ENCODE measurements at regions not wholly inside any gene's neighbourhood (a gene's known extent, or its start where the extent isn't known, plus 50 kb on each side); places are given as distances from the start of the nearest gene placed in this dataset.

GRCh38 chr4:167290678-167291077 lies 56.4 kb upstream of the SPOCK3 start:
- Histone ChIP-seq H2AK5ac (ENCODE audit: low read length, severe bottlenecking) (no peak overlapping the region), H3K9ac (ENCODE audit: low read length) (no peak overlapping the region), H3K18ac (ENCODE audit: low read depth in 1 of 2, low read length in 2 of 2) (no peak overlapping the region), H3K9me3 (ENCODE audit: control insufficient read depth, low read length) (peaks cover 7% of the 10 kb centered on the region), H4K91ac (ENCODE audit: low read length) (no peak overlapping the region), H2AFZ (ENCODE audit: low read depth, low read length) (no peak overlapping the region), H3K27me3 (ENCODE audit: control insufficient read depth in 1 of 2, insufficient read depth in 1 of 2, low read length in 2 of 2) (no peaks in the 10 kb centered on the region), H3K27ac (ENCODE audit: low read length, poor library complexity, severe bottlenecking) (no peak overlapping the region), H3K4me2 (ENCODE audit: low read length, poor library complexity, severe bottlenecking) (no peak overlapping the region), H2BK12ac (ENCODE audit: low read length in 2 of 2) (no peak overlapping the region), H3K4me1 (ENCODE audit: control insufficient read depth, insufficient read depth, low read depth, low read length) (no peaks in the 10 kb centered on the region), H3K4ac (ENCODE audit: low read depth in 1 of 2, low read length in 2 of 2) (no peak overlapping the region), H2BK15ac (ENCODE audit: low read depth, poor library complexity, severe bottlenecking) (no peak overlapping the region), H3K36me3 (ENCODE audit: control insufficient read depth in 1 of 2, insufficient read depth in 2 of 2, low read depth in 1 of 2, low read length in 2 of 2) (no peaks in the 10 kb centered on the region), H3K79me1 (replicated peaks; ENCODE audit: low read length, poor library complexity, severe bottlenecking) (no peaks in the 10 kb centered on the region), H2BK5ac (ENCODE audit: low read depth, low read length, poor library complexity, severe bottlenecking) (no peak overlapping the region), H3K4me3 (ENCODE audit: insufficient read depth in 1 of 2, low read depth in 1 of 2, low read length in 2 of 2) (no peak overlapping the region), H2BK120ac (ENCODE audit: low read depth, low read length) (no peak overlapping the region), H3K23ac (ENCODE audit: low read length in 2 of 2) (no peak overlapping the region), H3K14ac (ENCODE audit: low read length in 2 of 2) (no peak overlapping the region), H4K8ac (ENCODE audit: low read length) (no peak overlapping the region)
- DNase-seq: peak; percentile 14

- no peak overlapping the region for H3K4me2 ChIP-seq (ENCODE audit: low read length, poor library complexity, severe bottlenecking)
- H3K18ac ChIP-seq (ENCODE audit: low read depth in 1 of 2, low read length in 2 of 2): no peak overlapping the region
- H2AK5ac ChIP-seq (ENCODE audit: low read length, severe bottlenecking): no peak overlapping the region
- no peak overlapping the region for H2BK15ac ChIP-seq (ENCODE audit: low read depth, poor library complexity, severe bottlenecking)
- no peaks in the 10 kb centered on the region for H3K79me1 ChIP-seq (replicated peaks; ENCODE audit: low read length, poor library complexity, severe bottlenecking)
- no peaks in the 10 kb centered on the region for H3K27me3 ChIP-seq (ENCODE audit: control insufficient read depth in 1 of 2, insufficient read depth in 1 of 2, low read length in 2 of 2)
- H2AFZ ChIP-seq (ENCODE audit: low read depth, low read length): no peak overlapping the region
- H3K36me3 ChIP-seq (ENCODE audit: control insufficient read depth in 1 of 2, insufficient read depth in 2 of 2, low read depth in 1 of 2, low read length in 2 of 2): no peaks in the 10 kb centered on the region
- no peak overlapping the region for H3K23ac ChIP-seq (ENCODE audit: low read length in 2 of 2)
- DNase-seq: no peak
- H2BK5ac ChIP-seq (ENCODE audit: low read depth, low read length, poor library complexity, severe bottlenecking): no peak overlapping the region
- H3K4me1 ChIP-seq (ENCODE audit: control insufficient read depth, insufficient read depth, low read depth, low read length): no peaks in the 10 kb centered on the region
- no peak overlapping the region for H2BK12ac ChIP-seq (ENCODE audit: low read length in 2 of 2)
- no peak overlapping the region for H4K8ac ChIP-seq (ENCODE audit: low read length)
- 93% methylated on average over 2 of the region's 2 CpGs for WGBS
- H4K91ac ChIP-seq (ENCODE audit: low read length): no peak overlapping the region
- no peak overlapping the region for H3K9ac ChIP-seq (ENCODE audit: low read length)
- no peak overlapping the region for H3K4me3 ChIP-seq (ENCODE audit: insufficient read depth in 1 of 2, low read depth in 1 of 2, low read length in 2 of 2)
- H3K27ac ChIP-seq (ENCODE audit: low read length, poor library complexity, severe bottlenecking): no peak overlapping the region
- H3K4ac ChIP-seq (ENCODE audit: low read depth in 1 of 2, low read length in 2 of 2): no peak overlapping the region
- H3K14ac ChIP-seq (ENCODE audit: low read length in 2 of 2): no peak overlapping the region
- H2BK120ac ChIP-seq (ENCODE audit: low read depth, low read length): no peak overlapping the region
- peaks cover 3% of the 10 kb centered on the region for H3K9me3 ChIP-seq (ENCODE audit: control insufficient read depth, low read length)
Measured at GRCh38 chr4:167308876-167309275, 74.6 kb upstream of the SPOCK3 start.

- no peak overlapping the region for H3K4me3 ChIP-seq (ENCODE audit: insufficient read depth in 1 of 2, low read depth in 1 of 2, low read length in 2 of 2)
- H3K27me3 ChIP-seq (ENCODE audit: control insufficient read depth in 1 of 2, insufficient read depth in 1 of 2, low read length in 2 of 2): no peaks in the 10 kb centered on the region
- H3K27ac ChIP-seq (ENCODE audit: low read length, poor library complexity, severe bottlenecking): no peak overlapping the region
- no peak overlapping the region for H2BK120ac ChIP-seq (ENCODE audit: low read depth, low read length)
- H4K91ac ChIP-seq (ENCODE audit: low read length): no peak overlapping the region
- no peak overlapping the region for H3K18ac ChIP-seq (ENCODE audit: low read depth in 1 of 2, low read length in 2 of 2)
- H2AK5ac ChIP-seq (ENCODE audit: low read length, severe bottlenecking): no peak overlapping the region
- no peaks in the 10 kb centered on the region for H3K4me1 ChIP-seq (ENCODE audit: control insufficient read depth, insufficient read depth, low read depth, low read length)
- no peak overlapping the region for H3K4ac ChIP-seq (ENCODE audit: low read depth in 1 of 2, low read length in 2 of 2)
- H3K9me3 ChIP-seq (ENCODE audit: control insufficient read depth, low read length): peaks cover 2% of the 10 kb centered on the region
- no peaks in the 10 kb centered on the region for H3K36me3 ChIP-seq (ENCODE audit: control insufficient read depth in 1 of 2, insufficient read depth in 2 of 2, low read depth in 1 of 2, low read length in 2 of 2)
- WGBS: 86% methylated on average over 2 of the region's 4 CpGs
- H3K9ac ChIP-seq (ENCODE audit: low read length): no peak overlapping the region
- H2BK5ac ChIP-seq (ENCODE audit: low read depth, low read length, poor library complexity, severe bottlenecking): no peak overlapping the region
- H2AFZ ChIP-seq (ENCODE audit: low read depth, low read length): no peak overlapping the region
- H3K4me2 ChIP-seq (ENCODE audit: low read length, poor library complexity, severe bottlenecking): no peak overlapping the region
- H3K14ac ChIP-seq (ENCODE audit: low read length in 2 of 2): no peak overlapping the region
- no peak overlapping the region for H2BK15ac ChIP-seq (ENCODE audit: low read depth, poor library complexity, severe bottlenecking)
- no peak overlapping the region for H2BK12ac ChIP-seq (ENCODE audit: low read length in 2 of 2)
- no peak overlapping the region for H4K8ac ChIP-seq (ENCODE audit: low read length)
- DNase-seq: no peak
- H3K23ac ChIP-seq (ENCODE audit: low read length in 2 of 2): no peak overlapping the region
- H3K79me1 ChIP-seq (replicated peaks; ENCODE audit: low read length, poor library complexity, severe bottlenecking): no peaks in the 10 kb centered on the region
Measured at GRCh38 chr4:167321299-167321698, 87.0 kb upstream of the SPOCK3 start.

- H3K4ac ChIP-seq (ENCODE audit: low read depth in 1 of 2, low read length in 2 of 2): no peak overlapping the region
- H3K79me1 ChIP-seq (replicated peaks; ENCODE audit: low read length, poor library complexity, severe bottlenecking): no peaks in the 10 kb centered on the region
- no peak overlapping the region for H4K8ac ChIP-seq (ENCODE audit: low read length)
- no peak for DNase-seq
- H3K9me3 ChIP-seq (ENCODE audit: control insufficient read depth, low read length): peaks cover 8% of the 10 kb centered on the region
- H2BK15ac ChIP-seq (ENCODE audit: low read depth, poor library complexity, severe bottlenecking): no peak overlapping the region
- H3K4me2 ChIP-seq (ENCODE audit: low read length, poor library complexity, severe bottlenecking): no peak overlapping the region
- no peak overlapping the region for H2BK120ac ChIP-seq (ENCODE audit: low read depth, low read length)
- H3K4me1 ChIP-seq (ENCODE audit: control insufficient read depth, insufficient read depth, low read depth, low read length): no peaks in the 10 kb centered on the region
- no peak overlapping the region for H3K18ac ChIP-seq (ENCODE audit: low read depth in 1 of 2, low read length in 2 of 2)
- no peak overlapping the region for H3K4me3 ChIP-seq (ENCODE audit: insufficient read depth in 1 of 2, low read depth in 1 of 2, low read length in 2 of 2)
- no peaks in the 10 kb centered on the region for H3K36me3 ChIP-seq (ENCODE audit: control insufficient read depth in 1 of 2, insufficient read depth in 2 of 2, low read depth in 1 of 2, low read length in 2 of 2)
- no peak overlapping the region for H3K9ac ChIP-seq (ENCODE audit: low read length)
- no peaks in the 10 kb centered on the region for H3K27me3 ChIP-seq (ENCODE audit: control insufficient read depth in 1 of 2, insufficient read depth in 1 of 2, low read length in 2 of 2)
- H2BK12ac ChIP-seq (ENCODE audit: low read length in 2 of 2): no peak overlapping the region
- WGBS: 91% methylated on average over 4 of the region's 6 CpGs
- H3K23ac ChIP-seq (ENCODE audit: low read length in 2 of 2): no peak overlapping the region
- H4K91ac ChIP-seq (ENCODE audit: low read length): no peak overlapping the region
- no peak overlapping the region for H2AK5ac ChIP-seq (ENCODE audit: low read length, severe bottlenecking)
- no peak overlapping the region for H3K27ac ChIP-seq (ENCODE audit: low read length, poor library complexity, severe bottlenecking)
- H2BK5ac ChIP-seq (ENCODE audit: low read depth, low read length, poor library complexity, severe bottlenecking): no peak overlapping the region
- H2AFZ ChIP-seq (ENCODE audit: low read depth, low read length): no peak overlapping the region
- H3K14ac ChIP-seq (ENCODE audit: low read length in 2 of 2): no peak overlapping the region
Measured at GRCh38 chr4:167339781-167340180, 105.5 kb upstream of the SPOCK3 start.
